ENCODE measurements at regions not wholly inside any gene's neighbourhood (a gene's known extent, or its start where the extent isn't known, plus 50 kb on each side); places are given as distances from the start of the nearest gene placed in this dataset.

DNA sequence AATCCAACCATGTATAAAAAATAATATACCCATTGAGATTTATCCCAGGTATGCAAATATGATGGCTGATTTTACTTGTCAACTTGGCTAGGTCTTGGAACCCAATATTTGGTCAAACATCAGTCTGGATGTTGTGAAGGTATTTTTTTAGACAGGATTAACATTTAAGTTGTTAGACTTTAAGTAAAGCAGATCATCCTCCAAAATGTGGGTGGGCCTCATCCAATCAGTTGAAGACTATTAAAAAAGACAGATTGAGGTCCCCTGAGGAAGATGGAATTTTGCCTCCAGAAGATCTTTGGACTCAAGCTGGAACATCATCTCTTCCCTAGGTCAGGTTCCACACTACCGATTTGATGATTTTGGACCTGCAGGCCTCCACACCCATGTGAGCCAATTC is 271.2 kb downstream of the TMEM121 start:
- Mint-ChIP-seq H3K4me3 (no peak overlapping the region), H3K27me3 (peaks cover 38% of the 10 kb centered on the region), H3K36me3 (ENCODE audit: low read depth) (no peaks in the 10 kb centered on the region), H3K4me1 (ENCODE audit: low read depth) (no peaks in the 10 kb centered on the region), H3K9me3 (peaks cover 5% of the 10 kb centered on the region), H3K27ac (no peak overlapping the region)
- no peak for TF ChIP-seq CTCF (IDR thresholded peaks at IDR 0.05)
- H3K36me3 ChIP-seq (ENCODE audit: insufficient read depth, low read length), result no peaks in the 10 kb centered on the region
- H3K4me1 ChIP-seq (ENCODE audit: insufficient read depth, low read length), result no peaks in the 10 kb centered on the region
- DNase-seq, result no peak
- H3K4me3 ChIP-seq (ENCODE audit: low read length), result no peak overlapping the region
- no peak for ATAC-seq (ENCODE audit: poor library complexity)
- intact Hi-C loops (cut with DNase I, micrococcal nuclease), result no loop called here
- ChIA-PET CTCF (no interaction called here), POLR2A (no interaction called here)
- H3K27ac ChIP-seq (ENCODE audit: low read depth in 1 of 2, low read length in 2 of 2), result no peak overlapping the region
- H3K9me3 ChIP-seq (ENCODE audit: control insufficient read depth in 1 of 2, insufficient read depth in 1 of 2, low read length in 2 of 2), result peaks cover 0 to 11% of the 10 kb centered on the region in 2 experiments
- peaks cover 4 to 15% of the 10 kb centered on the region in 2 experiments for H3K27me3 ChIP-seq (ENCODE audit: control insufficient read depth in 1 of 2, insufficient read depth in 2 of 2, low read length in 2 of 2)

GRCh38 chr14:105805701-105806100 is 279.3 kb downstream of the TMEM121 start:
- TF ChIP-seq CTCF (IDR thresholded peaks at IDR 0.05), result no peak
- H3K9me3 Mint-ChIP-seq, result peaks cover 10% of the 10 kb centered on the region
- POLR2A ChIA-PET, result no interaction called here
- ATAC-seq (ENCODE audit: poor library complexity) (no peak), DNase-seq (no peak)
- no peaks in the 10 kb centered on the region for H3K4me1 ChIP-seq (ENCODE audit: insufficient read depth, low read length)
- no peak overlapping the region for H3K27ac ChIP-seq (ENCODE audit: low read depth in 1 of 2, low read length in 2 of 2)
- H3K4me3 Mint-ChIP-seq, result no peak overlapping the region
- no peak overlapping the region for H3K27ac Mint-ChIP-seq
- CTCF ChIA-PET, result no interaction called here
- H3K4me1 Mint-ChIP-seq (ENCODE audit: low read depth), result no peaks in the 10 kb centered on the region
- peaks cover 0 to 2% of the 10 kb centered on the region in 2 experiments for H3K27me3 ChIP-seq (ENCODE audit: control insufficient read depth in 1 of 2, insufficient read depth in 2 of 2, low read length in 2 of 2)
- no peaks in the 10 kb centered on the region for H3K36me3 Mint-ChIP-seq (ENCODE audit: low read depth)
- intact Hi-C loops (cut with DNase I, micrococcal nuclease), result no loop called here
- no peak overlapping the region for H3K4me3 ChIP-seq (ENCODE audit: low read length)
- peaks cover 14% of the 10 kb centered on the region for H3K27me3 Mint-ChIP-seq
- no peaks in the 10 kb centered on the region for H3K36me3 ChIP-seq (ENCODE audit: insufficient read depth, low read length)
- peaks cover 5 to 8% of the 10 kb centered on the region in 2 experiments for H3K9me3 ChIP-seq (ENCODE audit: control insufficient read depth in 1 of 2, insufficient read depth in 1 of 2, low read length in 2 of 2)

DNA sequence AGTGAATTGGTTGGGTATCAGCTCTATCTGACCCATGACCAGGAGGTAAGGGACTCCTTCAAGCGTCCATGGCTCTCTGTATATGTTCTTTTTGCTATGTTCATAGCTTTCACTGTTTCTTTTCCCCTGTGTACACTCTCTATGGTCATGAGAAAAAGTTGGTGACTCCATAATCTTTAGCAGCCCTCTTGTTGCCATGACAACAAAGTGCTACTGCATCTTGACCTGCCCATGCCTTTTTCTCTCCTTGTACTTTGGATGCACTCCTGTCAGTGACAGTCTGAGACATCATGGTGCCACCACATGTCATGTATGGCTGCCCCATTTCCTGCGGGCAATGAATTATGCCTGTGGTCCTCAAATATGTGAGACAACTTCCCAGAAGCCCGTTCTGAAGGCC is 280.2 kb downstream of the TMEM121 start:
- Mint-ChIP-seq H3K27ac (no peak overlapping the region), H3K36me3 (ENCODE audit: low read depth) (no peaks in the 10 kb centered on the region), H3K4me1 (ENCODE audit: low read depth) (no peaks in the 10 kb centered on the region), H3K4me3 (no peak overlapping the region), H3K9me3 (peaks cover 8% of the 10 kb centered on the region), H3K27me3 (peaks cover 18% of the 10 kb centered on the region)
- Histone ChIP-seq H3K36me3 (ENCODE audit: insufficient read depth, low read length) (no peaks in the 10 kb centered on the region), H3K27ac (ENCODE audit: low read depth in 1 of 2, low read length in 2 of 2) (no peak overlapping the region), H3K27me3 (ENCODE audit: control insufficient read depth in 1 of 2, insufficient read depth in 2 of 2, low read length in 2 of 2) (peaks cover 0 to 2% of the 10 kb centered on the region in 2 experiments), H3K9me3 (ENCODE audit: control insufficient read depth in 1 of 2, insufficient read depth in 1 of 2, low read length in 2 of 2) (peaks cover 5 to 9% of the 10 kb centered on the region in 2 experiments), H3K4me3 (ENCODE audit: low read length) (no peak overlapping the region), H3K4me1 (ENCODE audit: insufficient read depth, low read length) (no peaks in the 10 kb centered on the region)
- DNase-seq (no peak), ATAC-seq (ENCODE audit: poor library complexity) (no peak)
- no peak for TF ChIP-seq CTCF (IDR thresholded peaks at IDR 0.05)
- POLR2A ChIA-PET, result no interaction called here
- CTCF ChIA-PET, result no interaction called here
- intact Hi-C loops (cut with DNase I, micrococcal nuclease), result no loop called here

All from CD4-positive, alpha-beta T cell (primary cell).